Dermis microvascular lymphatic vessel endothelial cell (primary cell): ENCODE measurements at regions not wholly inside any gene's neighbourhood (a gene's known extent, or its start where the extent isn't known, plus 50 kb on each side); places are given as distances from the start of the nearest gene placed in this dataset.

Experiments
- DNase-seq, 2 donors: peaks; one replicate each; pipeline versions ENCODE4 v3.0.0 to v3.0.0-alpha.2; 2010; ENCODE audit warnings: low read depth in 2 of 2

- DNase-seq = no peak
Observed at GRCh38 chr2:20560011-20560410, 90.9 kb downstream of the HS1BP3 start.

GRCh38 chr2:20560891-20561636, 89.8 kb downstream of the HS1BP3 start:
- DNase-seq = no peak

GRCh38 chr2:20561637-20562454, 89.1 kb downstream of the HS1BP3 start:
- peak in 1 of 2 donors; percentile 33 for DNase-seq

- no peak for DNase-seq
Observed at GRCh38 chr2:20562540-20563225, 88.2 kb downstream of the HS1BP3 start.

GRCh38 chr2:20563251-20563650, 87.6 kb downstream of the HS1BP3 start:
- DNase-seq = no peak

GRCh38 chr2:20563833-20564232, 87.1 kb downstream of the HS1BP3 start:
- no peak for DNase-seq

GRCh38 chr2:20565101-20565622, 85.7 kb downstream of the HS1BP3 start:
- DNase-seq = no peak

- DNase-seq = no peak
Observed at GRCh38 chr2:20565623-20566236, 85.2 kb downstream of the HS1BP3 start.

- DNase-seq = no peak
Observed at GRCh38 chr2:20566331-20566730, 84.6 kb downstream of the HS1BP3 start.

GRCh38 chr2:20567159-20567925, 83.6 kb downstream of the HS1BP3 start:
- peak in 1 of 2 donors; percentile 44 for DNase-seq
